ENCODE measurements at regions not wholly inside any gene's neighbourhood (a gene's known extent, or its start where the extent isn't known, plus 50 kb on each side); places are given as distances from the start of the nearest gene placed in this dataset.

DNA sequence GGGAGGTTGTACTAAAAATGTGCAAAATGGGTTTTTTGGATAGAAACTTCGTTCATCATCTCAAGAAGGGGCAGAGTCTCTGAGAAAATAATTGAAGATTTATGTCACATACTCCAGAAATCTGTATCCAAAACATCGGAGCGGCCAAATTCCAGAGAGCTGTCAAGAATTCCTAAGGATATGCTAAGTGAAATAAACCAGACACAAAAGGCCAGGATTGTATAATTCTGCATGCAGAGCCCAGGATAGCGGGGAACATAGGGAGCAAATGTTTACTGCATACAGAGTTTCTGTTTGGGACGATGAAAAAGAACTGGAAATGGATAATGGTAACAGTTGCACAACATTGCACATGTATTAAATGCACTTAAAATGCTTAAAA lies 224.2 kb upstream of the AUTS2 start (continued):
- TF ChIP-seq SP2 (IDR thresholded peaks at IDR 0.05; ENCODE audit: low read length), result no peak

DNA sequence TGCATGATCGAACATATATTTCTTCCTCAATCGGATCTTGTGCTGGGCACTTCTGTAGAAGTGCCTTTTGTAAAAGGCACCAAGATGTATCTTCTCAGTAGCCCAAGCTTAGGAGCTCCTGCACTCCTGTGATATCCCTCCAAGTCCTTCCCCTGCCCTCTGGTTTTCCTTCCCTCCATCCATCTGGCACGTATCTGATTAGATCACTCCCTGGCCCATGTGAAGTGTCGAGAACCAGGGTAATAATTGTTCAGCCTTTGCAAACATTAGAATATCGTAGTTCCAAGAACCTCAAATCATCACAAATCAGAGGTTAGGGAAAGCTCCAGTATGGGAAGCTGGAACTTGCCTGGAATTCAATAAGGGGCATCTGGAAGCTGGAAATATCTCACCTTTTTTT lies 221.1 kb upstream of the AUTS2 start:
- H2BK20ac ChIP-seq (ENCODE audit: low read length), result no peak overlapping the region
- H4K8ac ChIP-seq (ENCODE audit: extremely low read depth, insufficient read depth, low read length), result no peak overlapping the region
- CTCF ChIA-PET (ENCODE audit: partially characterized antibody), result interaction anchor here (0.5 to 1.4 kb wide), 5 partner anchors 12 to 262 kb away, joined by 3 to 4 read pairs (median 3); no protein-coding TSS in a partner anchor
- no peak overlapping the region for H3K56ac ChIP-seq (replicated peaks; ENCODE audit: insufficient read length, low read depth, low read length)
- H4K91ac ChIP-seq (replicated peaks; ENCODE audit: insufficient read length, low read length), result no peak overlapping the region
- no peak overlapping the region for H3K18ac ChIP-seq (ENCODE audit: extremely low read depth, low read length)
- no peaks in the 10 kb centered on the region for H3K79me2 ChIP-seq (ENCODE audit: control insufficient read depth in 1 of 2, insufficient read depth in 2 of 2, low read length in 2 of 2)
- H4K5ac ChIP-seq (ENCODE audit: insufficient read length, low read depth, low read length), result no peak overlapping the region
- no peak overlapping the region for H3K4ac ChIP-seq (replicated peaks; ENCODE audit: insufficient read length, low read depth, low read length)
- TF ChIP-seq BCL11A (IDR thresholded peaks at IDR 0.05; ENCODE audit: low read depth in 2 of 2, low read length in 2 of 2) (no peak), SAP30 (IDR thresholded peaks at IDR 0.05; ENCODE audit: insufficient read depth, insufficient replicate concordance, low read length) (no peak), JUN (IDR thresholded peaks at IDR 0.05; ENCODE audit: low read depth, low read length) (no peak), PHF8 (conservative IDR thresholded peaks at IDR 0.05; ENCODE audit: low read depth, low read length) (no peak), SP2 (IDR thresholded peaks at IDR 0.05; ENCODE audit: low read length) (no peak), SRF (IDR thresholded peaks at IDR 0.05; ENCODE audit: low read depth, low read length) (no peak), HDAC2 (IDR thresholded peaks at IDR 0.05; ENCODE audit: borderline replicate concordance in 1 of 2, low read depth in 2 of 2, low read length in 2 of 2) (no peak), ASH2L (IDR thresholded peaks at IDR 0.05; ENCODE audit: low read length) (no peak), ZNF274 (IDR thresholded peaks at IDR 0.05; ENCODE audit: borderline replicate concordance, extremely low read depth, low read length) (no peak), POU5F1 (IDR thresholded peaks at IDR 0.05; ENCODE audit: low read depth, low read length) (no peak)
- TF ChIP-seq, protein P1, sequence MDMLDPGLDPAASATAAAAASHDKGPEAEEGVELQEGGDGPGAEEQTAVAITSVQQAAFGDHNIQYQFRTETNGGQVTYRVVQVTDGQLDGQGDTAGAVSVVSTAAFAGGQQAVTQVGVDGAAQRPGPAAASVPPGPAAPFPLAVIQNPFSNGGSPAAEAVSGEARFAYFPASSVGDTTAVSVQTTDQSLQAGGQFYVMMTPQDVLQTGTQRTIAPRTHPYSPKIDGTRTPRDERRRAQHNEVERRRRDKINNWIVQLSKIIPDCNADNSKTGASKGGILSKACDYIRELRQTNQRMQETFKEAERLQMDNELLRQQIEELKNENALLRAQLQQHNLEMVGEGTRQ (IDR thresholded peaks at IDR 0.05; ENCODE audit: low read length), result no peak
- H4K20me1 ChIP-seq (replicated peaks in 1 of 2; ENCODE audit: control insufficient read depth in 1 of 2, insufficient read depth in 2 of 2, low read length in 2 of 2), result no peaks in the 10 kb centered on the region
- WGBS, 2 experiments (ENCODE audit: extremely low coverage in 1 of 2, insufficient coverage in 1 of 2, insufficient read length in 1 of 2, insufficient replicate concordance in 2 of 2, low coverage in 1 of 2, low lambda C conversion rate in 2 of 2, missing lambda C conversion rate in 1 of 2), result 86% methylated on average over 5 of the region's 5 CpGs; no CpG with 5 or more reads in 1 of the 2 experiments
- H2BK15ac ChIP-seq (ENCODE audit: low read length), result no peak overlapping the region
- DNase-seq (ENCODE audit: low read depth in 1 of 2, low spot score in 2 of 2) (no peak), FAIRE-seq (no peak)
- no peak overlapping the region for H2BK12ac ChIP-seq (ENCODE audit: low read depth, low read length)
- no peaks in the 10 kb centered on the region for H3K79me1 ChIP-seq (ENCODE audit: low read depth, low read length)
- H3K23me2 ChIP-seq (ENCODE audit: low read depth, low read length), result no peaks in the 10 kb centered on the region
- POLR2A ChIA-PET (ENCODE audit: partially characterized antibody), result no interaction called here
- no peaks in the 10 kb centered on the region for H3K27me3 ChIP-seq (replicated peaks in 1 of 4; ENCODE audit: control insufficient read depth in 3 of 4, extremely low read depth in 1 of 4, insufficient read depth in 3 of 4, low read length in 3 of 4)
- no peak overlapping the region for H2BK120ac ChIP-seq (replicated peaks; ENCODE audit: low read depth, low read length)
- H3K36me3 ChIP-seq (ENCODE audit: control insufficient read depth in 2 of 4, insufficient read depth in 4 of 4, low read length in 3 of 4), result no peaks in the 10 kb centered on the region
- no peak overlapping the region for H2AK5ac ChIP-seq (ENCODE audit: low read depth, low read length)
- no peak overlapping the region for H3K9ac ChIP-seq (replicated peaks in 1 of 4; ENCODE audit: extremely low read depth in 1 of 4, low read depth in 3 of 4, low read length in 3 of 4)
- H3K4me1 ChIP-seq (replicated peaks in 1 of 4; ENCODE audit: control insufficient read depth in 3 of 4, insufficient read depth in 4 of 4, low read length in 3 of 4), result no peaks in the 10 kb centered on the region
- H3K14ac ChIP-seq (ENCODE audit: insufficient read length), result no peak overlapping the region
- H3K9me3 ChIP-seq (ENCODE audit: insufficient read depth in 2 of 2, low read depth in 1 of 2, low read length in 1 of 2), result no peaks in the 10 kb centered on the region
- no peak overlapping the region for H3K4me2 ChIP-seq (ENCODE audit: insufficient read depth in 1 of 2, low read depth in 2 of 2, low read length in 2 of 2)
- no peak overlapping the region for H2BK5ac ChIP-seq (ENCODE audit: low read depth, low read length)
- no peak overlapping the region for H3K23ac ChIP-seq (ENCODE audit: insufficient read length)
- H3K27ac ChIP-seq (ENCODE audit: low read depth, low read length), result no peak overlapping the region
- no peak overlapping the region for H3K4me3 ChIP-seq (ENCODE audit: extremely low read depth in 1 of 4, insufficient read depth in 2 of 4, low read depth in 3 of 4, low read length in 4 of 4)
- no peak overlapping the region for H2AFZ ChIP-seq (ENCODE audit: low read length)

Measured in H1 (cell line).